Thyroid gland (tissue), 4 donors: ENCODE measurements at regions not wholly inside any gene's neighbourhood (a gene's known extent, or its start where the extent isn't known, plus 50 kb on each side); places are given as distances from the start of the nearest gene placed in this dataset.

Source experiments
- CTCF ChIP-seq, 6 experiments: fragments of 200-600 bp in 3 of 6; fragments of 450-650 bp in 3 of 6; sonication (generic) in 3 of 6; IDR thresholded peaks; one replicate each; pipeline ENCODE4 v1.5.1; 2016 to 2019; ENCODE audit warnings: antibody characterized with exemption in 6 of 6, mild to moderate bottlenecking in 2 of 6, inconsistent platforms in 1 of 6, moderate library complexity in 1 of 6
- POLR2A ChIP-seq, 2 donors: fragments of 450-650 bp; IDR thresholded peaks; one replicate each; pipeline ENCODE4 v1.6.1; 2017; ENCODE audit warnings: antibody characterized with exemption in 2 of 2, mild to moderate bottlenecking in 2 of 2, moderate library complexity in 1 of 2

- no peak for TF ChIP-seq POLR2A (IDR thresholded peaks at IDR 0.05)
- no peak for TF ChIP-seq CTCF (IDR thresholded peaks at IDR 0.05)
Measured at GRCh38 chr1:78375996-78376395, 114.8 kb upstream of the PTGFR start.
